ENCODE measurements at regions not wholly inside any gene's neighbourhood (a gene's known extent, or its start where the extent isn't known, plus 50 kb on each side); places are given as distances from the start of the nearest gene placed in this dataset.

DNA sequence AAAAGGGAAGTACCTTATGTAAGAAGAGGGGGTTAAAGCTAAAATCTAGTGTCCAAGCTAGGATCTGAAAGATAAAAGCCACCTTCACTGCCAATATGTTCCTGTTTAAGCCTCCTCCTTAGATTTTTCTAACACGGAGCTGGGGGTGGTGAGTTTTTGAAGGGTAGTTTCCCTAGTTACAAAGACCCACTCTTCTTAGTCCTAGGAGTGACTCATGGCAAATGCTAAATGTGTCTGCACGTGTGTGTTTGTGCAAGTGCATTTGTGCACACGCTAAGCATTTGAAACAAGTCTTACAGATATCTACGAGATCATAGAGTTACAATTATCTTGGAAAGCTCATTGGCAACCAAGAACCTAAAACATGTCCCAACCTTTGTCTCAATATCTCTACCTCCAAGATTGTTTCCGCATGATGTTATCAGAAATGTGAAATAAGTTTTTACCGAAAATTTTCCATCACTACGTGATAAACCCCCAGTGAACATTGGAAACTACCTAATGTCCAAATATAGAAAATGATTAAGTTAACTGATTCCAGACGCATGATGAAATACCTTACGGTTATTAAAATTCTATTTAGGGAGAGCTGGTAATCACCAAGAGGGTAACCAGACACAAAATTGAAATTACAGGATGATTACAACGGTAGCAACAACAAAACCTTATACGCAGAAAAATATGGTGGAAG is 78.0 kb upstream of the HRH2 start:
- no peaks in the 10 kb centered on the region for H3K4me1 ChIP-seq (ENCODE audit: control insufficient read depth, insufficient read depth, low read length)
- no peaks in the 10 kb centered on the region for H3K9me3 ChIP-seq (ENCODE audit: control insufficient read depth, insufficient read depth, low read depth, low read length)
- TF ChIP-seq ZFP37 (tag by site-specific recombination; IDR thresholded peaks at IDR 0.05): no peak
- no peak for TF ChIP-seq ZNF324 (tag by site-specific recombination; IDR thresholded peaks at IDR 0.05)
- TF ChIP-seq ZNF585B (tag by site-specific recombination; IDR thresholded peaks at IDR 0.05): no peak
- no peak for TF ChIP-seq ZNF561 (tag by site-specific recombination; IDR thresholded peaks at IDR 0.05; ENCODE audit: borderline replicate concordance)
- TF ChIP-seq KLF7 (tag by site-specific recombination; IDR thresholded peaks at IDR 0.05; ENCODE audit: borderline replicate concordance): no peak
- TF ChIP-seq ZFP3 (tag by site-specific recombination; IDR thresholded peaks at IDR 0.05; ENCODE audit: low read depth): no peak
- TF ChIP-seq SCRT1 (tag by site-specific recombination; IDR thresholded peaks at IDR 0.05; ENCODE audit: borderline replicate concordance): no peak
- no peak for TF ChIP-seq CTCF (tag by site-specific recombination; IDR thresholded peaks at IDR 0.05)
- TF ChIP-seq ZNF211 (tag by site-specific recombination; IDR thresholded peaks at IDR 0.05; ENCODE audit: low read depth): no peak
- TF ChIP-seq ZNF10 (tag by site-specific recombination; IDR thresholded peaks at IDR 0.05): no peak
- TF ChIP-seq KLF10 (tag by site-specific recombination; IDR thresholded peaks at IDR 0.05): no peak
- no peak for TF ChIP-seq ZNF449 (tag by site-specific recombination; IDR thresholded peaks at IDR 0.05)
- no peak for TF ChIP-seq ZNF138 (tag by site-specific recombination; IDR thresholded peaks at IDR 0.05; ENCODE audit: borderline replicate concordance)
- TF ChIP-seq SP7 (tag by site-specific recombination; IDR thresholded peaks at IDR 0.05): no peak
- TF ChIP-seq ZNF341 (tag by site-specific recombination; IDR thresholded peaks at IDR 0.05; ENCODE audit: low read depth): no peak
- TF ChIP-seq TCF7L2 (IDR thresholded peaks at IDR 0.05; ENCODE audit: borderline replicate concordance, low read depth, low read length): no peak
- TF ChIP-seq, protein P1, sequence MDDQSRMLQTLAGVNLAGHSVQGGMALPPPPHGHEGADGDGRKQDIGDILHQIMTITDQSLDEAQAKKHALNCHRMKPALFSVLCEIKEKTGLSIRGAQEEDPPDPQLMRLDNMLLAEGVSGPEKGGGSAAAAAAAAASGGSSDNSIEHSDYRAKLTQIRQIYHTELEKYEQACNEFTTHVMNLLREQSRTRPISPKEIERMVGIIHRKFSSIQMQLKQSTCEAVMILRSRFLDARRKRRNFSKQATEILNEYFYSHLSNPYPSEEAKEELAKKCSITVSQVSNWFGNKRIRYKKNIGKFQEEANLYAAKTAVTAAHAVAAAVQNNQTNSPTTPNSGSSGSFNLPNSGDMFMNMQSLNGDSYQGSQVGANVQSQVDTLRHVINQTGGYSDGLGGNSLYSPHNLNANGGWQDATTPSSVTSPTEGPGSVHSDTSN (CRISPR knock-in tag; IDR thresholded peaks at IDR 0.05): no peak
- no peak for TF ChIP-seq IKZF3 (tag by site-specific recombination; IDR thresholded peaks at IDR 0.05)
- no peak for TF ChIP-seq ZBTB20 (tag by site-specific recombination; IDR thresholded peaks at IDR 0.05)
- TF ChIP-seq GFI1B (tag by site-specific recombination; IDR thresholded peaks at IDR 0.05): no peak
- H3K27ac ChIP-seq (ENCODE audit: extremely low read depth, low read depth, low read length): no peak overlapping the region
- POLR2A ChIA-PET: no interaction called here
- CTCF ChIA-PET: interaction anchor here (1.2 kb wide), 1 partner anchor 46 kb away, joined by 6 read pairs; no protein-coding TSS in a partner anchor
- no peak overlapping the region for H3K4me3 ChIP-seq (ENCODE audit: low read depth, low read length)
- no peaks in the 10 kb centered on the region for H3K36me3 ChIP-seq (ENCODE audit: control insufficient read depth in 2 of 2, insufficient read depth in 1 of 2, low read length in 2 of 2)

DNA sequence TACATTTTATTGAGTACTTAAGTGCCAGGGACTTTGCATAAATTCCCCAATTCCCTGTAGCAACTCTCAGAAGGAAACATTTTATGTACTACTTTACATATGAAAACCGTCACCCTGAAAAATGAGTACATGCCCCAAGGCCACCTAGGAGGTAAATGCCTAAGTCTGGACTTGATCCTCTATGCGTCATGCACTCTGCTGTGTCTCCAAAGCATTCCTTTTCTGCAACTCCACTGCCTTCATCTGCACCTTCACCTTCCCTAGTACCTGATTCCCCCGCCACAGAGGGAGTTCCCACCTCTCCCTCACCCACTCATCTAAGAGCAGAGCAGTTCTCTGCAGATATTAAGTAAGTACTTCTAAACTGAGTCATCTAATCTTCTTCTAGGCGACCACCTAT is 75.2 kb upstream of the HRH2 start:
- Histone ChIP-seq H3K4me1 (ENCODE audit: control insufficient read depth, insufficient read depth, low read length) (no peaks in the 10 kb centered on the region), H3K4me3 (ENCODE audit: low read depth, low read length) (no peak overlapping the region), H3K36me3 (ENCODE audit: control insufficient read depth in 2 of 2, insufficient read depth in 1 of 2, low read length in 2 of 2) (no peaks in the 10 kb centered on the region), H3K27ac (ENCODE audit: extremely low read depth, low read depth, low read length) (no peak overlapping the region), H3K9me3 (ENCODE audit: control insufficient read depth, insufficient read depth, low read depth, low read length) (no peaks in the 10 kb centered on the region)
- ChIA-PET POLR2A (no interaction called here), CTCF (interaction anchor here (0.8 kb wide), 1 partner anchor 148 kb away, joined by 3 read pairs; no protein-coding TSS in a partner anchor)
- TF ChIP-seq ZNF645 (tag by site-specific recombination; IDR thresholded peaks at IDR 0.05): no peak
- TF ChIP-seq SP2 (tag by site-specific recombination; IDR thresholded peaks at IDR 0.05): no peak
- TF ChIP-seq, protein P2, sequence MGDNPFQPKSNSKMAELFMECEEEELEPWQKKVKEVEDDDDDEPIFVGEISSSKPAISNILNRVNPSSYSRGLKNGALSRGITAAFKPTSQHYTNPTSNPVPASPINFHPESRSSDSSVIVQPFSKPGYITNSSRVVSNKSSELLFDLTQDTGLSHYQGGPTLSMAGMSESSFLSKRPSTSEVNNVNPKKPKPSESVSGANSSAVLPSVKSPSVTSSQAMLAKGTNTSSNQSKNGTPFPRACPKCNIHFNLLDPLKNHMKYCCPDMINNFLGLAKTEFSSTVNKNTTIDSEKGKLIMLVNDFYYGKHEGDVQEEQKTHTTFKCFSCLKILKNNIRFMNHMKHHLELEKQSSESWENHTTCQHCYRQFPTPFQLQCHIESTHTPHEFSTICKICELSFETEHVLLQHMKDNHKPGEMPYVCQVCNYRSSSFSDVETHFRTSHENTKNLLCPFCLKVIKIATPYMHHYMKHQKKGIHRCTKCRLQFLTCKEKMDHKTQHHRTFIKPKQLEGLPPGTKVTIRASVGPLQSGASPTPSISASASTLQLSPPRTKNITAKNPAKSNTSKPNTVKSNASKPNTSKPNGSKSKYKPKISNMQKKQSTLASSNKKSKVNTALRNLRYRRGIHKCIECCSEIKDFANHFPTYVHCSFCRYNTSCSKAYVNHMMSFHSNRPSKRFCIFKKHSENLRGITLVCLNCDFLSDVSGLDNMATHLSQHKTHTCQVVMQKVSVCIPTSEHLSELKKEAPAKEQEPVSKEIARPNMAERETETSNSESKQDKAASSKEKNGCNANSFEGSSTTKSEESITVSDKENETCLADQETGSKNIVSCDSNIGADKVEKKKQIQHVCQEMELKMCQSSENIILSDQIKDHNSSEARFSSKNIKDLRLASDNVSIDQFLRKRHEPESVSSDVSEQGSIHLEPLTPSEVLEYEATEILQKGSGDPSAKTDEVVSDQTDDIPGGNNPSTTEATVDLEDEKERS (tag by site-specific recombination; IDR thresholded peaks at IDR 0.05): no peak
- TF ChIP-seq ZNF473 (tag by site-specific recombination; IDR thresholded peaks at IDR 0.05): no peak
- TF ChIP-seq MZF1 (tag by site-specific recombination; IDR thresholded peaks at IDR 0.05; ENCODE audit: borderline replicate concordance): no peak
- TF ChIP-seq RBAK (tag by site-specific recombination; IDR thresholded peaks at IDR 0.05): no peak
